ENCODE measurements at regions not wholly inside any gene's neighbourhood (a gene's known extent, or its start where the extent isn't known, plus 50 kb on each side); places are given as distances from the start of the nearest gene placed in this dataset.
"Not testable (repeated sequence)": the region's sequence is repeated elsewhere in the genome, so short reads cannot be mapped to it uniquely, and the experiment has no call there.

DNA sequence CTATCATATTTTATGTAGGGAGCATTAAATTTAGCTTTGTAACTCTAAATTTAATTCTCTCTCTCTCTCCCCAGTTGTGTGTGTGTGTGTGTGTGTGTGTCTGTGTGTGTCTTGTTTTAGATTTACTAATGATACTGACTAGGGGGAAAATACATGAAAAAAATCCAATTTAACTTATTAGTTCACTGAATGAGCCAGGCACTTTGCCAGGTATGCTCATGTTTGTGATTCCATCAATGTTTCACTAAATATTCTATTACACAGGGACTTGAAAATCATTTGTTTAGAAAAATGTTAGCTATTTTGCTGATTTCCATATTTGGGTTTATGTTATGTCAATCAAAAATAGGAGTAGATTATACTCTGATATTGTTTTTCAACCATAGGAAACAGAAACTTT lies 203.7 kb upstream of the ZNF804A start (continued):
- TF ChIP-seq CTCF (IDR thresholded peaks at IDR 0.05): no peak
- no peak for TF ChIP-seq EZH2phosphoT487 (IDR thresholded peaks at IDR 0.05; ENCODE audit: borderline replicate concordance, low read depth)
- no peak for TF ChIP-seq CHD2 (IDR thresholded peaks at IDR 0.05; ENCODE audit: low read length, partially characterized antibody)

DNA sequence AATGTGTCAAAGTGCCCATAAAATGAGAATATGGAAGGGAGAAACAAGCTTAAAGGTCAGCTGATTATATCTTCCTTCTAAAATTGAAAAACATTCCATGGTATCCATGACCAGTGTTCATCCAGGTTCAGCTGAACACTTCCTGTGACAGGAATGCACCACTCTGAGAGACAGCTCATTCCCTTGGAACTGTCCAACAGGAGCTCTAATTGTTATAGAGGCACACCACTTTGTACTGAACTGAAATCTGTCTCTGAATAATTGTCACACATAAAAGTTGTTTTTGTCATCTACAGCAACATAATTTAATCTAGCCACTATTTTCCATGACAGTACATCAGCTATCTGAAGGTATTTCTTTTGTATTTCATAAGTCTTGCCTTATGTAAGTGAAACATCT lies 195.9 kb upstream of the ZNF804A start:
- TF ChIP-seq REST (IDR thresholded peaks at IDR 0.05; ENCODE audit: low read depth, low read length): peak; percentile 51; the same call in 1 of the 2 replicates
- TF ChIP-seq FOXM1 (IDR thresholded peaks at IDR 0.05; ENCODE audit: low read depth): no peak
- Histone ChIP-seq H3K9me2 (no peaks in the 10 kb centered on the region), H3K4me1 (ENCODE audit: control insufficient read depth in 1 of 2, insufficient read depth in 2 of 2, low read depth in 1 of 2, low read length in 1 of 2) (no peaks in the 10 kb centered on the region), H3K4me2 (no peak overlapping the region), H2AFZ (ENCODE audit: low read depth) (no peak overlapping the region), H3K9me3 (no peaks in the 10 kb centered on the region), H3K4me3 (ENCODE audit: low read depth in 2 of 2, low read length in 1 of 2) (no peak overlapping the region), H4K20me1 (ENCODE audit: insufficient read depth) (no peaks in the 10 kb centered on the region), H3K27me3 (ENCODE audit: insufficient read depth) (no peaks in the 10 kb centered on the region), H3K36me3 (replicated peaks in 1 of 2; ENCODE audit: control insufficient read depth in 1 of 2, insufficient read depth in 2 of 2, low read length in 1 of 2) (no peaks in the 10 kb centered on the region), H3K9ac (no peak overlapping the region), H3F3A (replicated peaks; ENCODE audit: insufficient read depth) (no peaks in the 10 kb centered on the region), H3K79me2 (ENCODE audit: insufficient read depth) (no peaks in the 10 kb centered on the region), H3K27ac (ENCODE audit: low read depth in 2 of 2, low read length in 1 of 2) (no peak overlapping the region)
- ChIA-PET POLR2A (no interaction called here), CTCF (no interaction called here)
- no peak for DNase-seq

DNA sequence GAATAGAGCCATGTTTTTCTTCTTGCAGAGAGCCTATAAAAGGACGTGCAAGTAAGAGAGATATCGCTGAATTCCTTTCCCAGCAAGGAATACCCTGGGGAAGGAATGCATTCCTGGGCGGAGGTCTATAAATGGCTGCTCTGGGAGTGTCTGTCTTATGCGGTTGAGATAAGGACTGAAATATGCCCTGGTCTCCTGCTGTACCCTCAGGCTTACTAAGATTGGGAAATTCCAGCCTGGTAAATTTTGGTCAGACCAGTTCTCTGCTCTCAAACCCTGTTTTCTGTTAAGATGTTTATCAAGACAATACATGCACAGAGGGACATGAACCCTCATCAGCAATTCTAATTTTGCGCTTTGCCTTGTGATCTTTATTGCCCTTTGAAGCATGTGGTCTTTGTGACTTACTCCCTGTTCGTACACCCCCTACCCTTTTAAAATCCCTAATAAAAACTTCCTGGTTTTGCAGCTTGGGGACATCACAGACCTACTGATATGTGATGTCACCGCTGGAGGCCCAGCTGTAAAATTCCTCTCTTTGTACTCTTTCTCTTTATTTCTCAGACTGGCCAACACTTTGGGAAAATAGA lies 191.2 kb upstream of the ZNF804A start:
- H3K9ac ChIP-seq; H3K36me3 ChIP-seq (replicated peaks in 1 of 2; ENCODE audit: control insufficient read depth in 1 of 2, insufficient read depth in 2 of 2, low read length in 1 of 2); H4K20me1 ChIP-seq (ENCODE audit: insufficient read depth); H3K79me2 ChIP-seq (ENCODE audit: insufficient read depth); H3K4me1 ChIP-seq (ENCODE audit: control insufficient read depth in 1 of 2, insufficient read depth in 2 of 2, low read depth in 1 of 2, low read length in 1 of 2); CTCF ChIA-PET; H3K4me2 ChIP-seq; H3K9me3 ChIP-seq; H3K27ac ChIP-seq (ENCODE audit: low read depth in 2 of 2, low read length in 1 of 2); H3K4me3 ChIP-seq (ENCODE audit: low read depth in 2 of 2, low read length in 1 of 2); H3F3A ChIP-seq (replicated peaks; ENCODE audit: insufficient read depth); H3K9me2 ChIP-seq; H3K27me3 ChIP-seq (ENCODE audit: insufficient read depth); DNase-seq; POLR2A ChIA-PET; H2AFZ ChIP-seq (ENCODE audit: low read depth): not testable (repeated sequence)
- WGBS (ENCODE audit: low lambda C conversion rate): 59% methylated on average over 7 of the region's 7 CpGs

Data from SK-N-SH (cell line).